Upper lobe of left lung (tissue), 4 donors: ENCODE measurements at regions not wholly inside any gene's neighbourhood (a gene's known extent, or its start where the extent isn't known, plus 50 kb on each side); places are given as distances from the start of the nearest gene placed in this dataset.

Experiments
- EP300 ChIP-seq, 4 donors: sonication (generic); formaldehyde crosslinking; IDR thresholded peaks; one replicate each; pipeline ENCODE4 v1.5.1; 2017; ENCODE audit warnings: antibody characterized with exemption in 4 of 4, control low read depth in 2 of 4
- POLR2A ChIP-seq, 4 donors: fragments of 450-650 bp; IDR thresholded peaks; one replicate each; pipeline ENCODE4 v1.5.1; 2016 to 2017; ENCODE audit warnings: antibody characterized with exemption in 4 of 4, mild to moderate bottlenecking in 2 of 4

DNA sequence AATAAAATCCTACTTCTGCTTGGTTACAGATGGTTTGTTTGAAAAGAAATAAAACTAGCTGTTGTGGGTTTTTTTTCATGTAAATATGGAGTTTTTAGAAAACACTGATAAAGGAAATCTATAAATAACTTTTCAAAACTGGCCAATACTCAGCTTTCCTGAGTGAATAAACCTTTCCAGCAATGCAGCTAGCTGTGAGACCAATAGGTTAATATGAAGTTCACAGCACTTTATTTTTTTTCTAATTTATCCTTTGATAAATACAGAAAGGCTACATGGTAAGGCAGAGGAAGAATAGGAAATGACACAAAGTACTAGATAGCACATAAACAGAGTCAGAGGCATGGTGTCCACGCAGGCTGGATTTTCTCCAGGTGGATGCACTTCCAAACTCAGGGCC lies 154.0 kb downstream of the COG6 start:
- TF ChIP-seq EP300 (IDR thresholded peaks at IDR 0.05) (no peak), POLR2A (IDR thresholded peaks at IDR 0.05) (no peak)
